ENCODE measurements at regions not wholly inside any gene's neighbourhood (a gene's known extent, or its start where the extent isn't known, plus 50 kb on each side); places are given as distances from the start of the nearest gene placed in this dataset.

DNA sequence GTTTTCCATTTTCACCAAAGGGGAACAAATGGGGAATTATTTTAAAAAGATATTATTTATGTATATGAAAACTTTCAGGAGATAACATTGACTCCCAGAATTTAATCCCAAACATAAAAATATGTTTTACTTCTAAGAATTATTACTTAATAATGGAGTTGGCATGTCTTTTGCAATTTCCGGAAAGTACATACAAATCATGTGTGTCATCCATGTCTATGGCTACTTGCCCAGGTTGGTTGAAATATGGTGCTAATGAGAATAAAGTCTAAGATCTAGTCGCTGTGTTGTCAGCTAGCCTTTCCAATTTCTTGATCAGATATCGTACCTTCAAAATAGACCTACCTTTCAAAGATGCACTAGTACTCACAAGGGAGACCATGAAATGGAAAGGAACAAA lies 1003.2 kb upstream of the PCDH20 start:
- Histone ChIP-seq H2AFZ (ENCODE audit: low read depth, low read length) (no peak overlapping the region), H3K79me2 (ENCODE audit: low read length) (no peaks in the 10 kb centered on the region), H3K9me3 (ENCODE audit: insufficient read depth, low read length) (no peaks in the 10 kb centered on the region), H3K27ac (ENCODE audit: low read length) (no peak overlapping the region), H3K4me1 (ENCODE audit: low read length) (no peaks in the 10 kb centered on the region), H3K4me2 (ENCODE audit: low read length) (no peak overlapping the region), H3K4me3 (ENCODE audit: low read length) (no peak overlapping the region), H4K20me1 (ENCODE audit: insufficient read depth, low read length) (no peaks in the 10 kb centered on the region), H3K36me3 (replicated peaks; ENCODE audit: low read depth, low read length) (no peaks in the 10 kb centered on the region), H3K9ac (ENCODE audit: low read length) (no peak overlapping the region), H3K27me3 (ENCODE audit: low read depth, low read length) (no peaks in the 10 kb centered on the region)
- TF ChIP-seq, protein P1, sequence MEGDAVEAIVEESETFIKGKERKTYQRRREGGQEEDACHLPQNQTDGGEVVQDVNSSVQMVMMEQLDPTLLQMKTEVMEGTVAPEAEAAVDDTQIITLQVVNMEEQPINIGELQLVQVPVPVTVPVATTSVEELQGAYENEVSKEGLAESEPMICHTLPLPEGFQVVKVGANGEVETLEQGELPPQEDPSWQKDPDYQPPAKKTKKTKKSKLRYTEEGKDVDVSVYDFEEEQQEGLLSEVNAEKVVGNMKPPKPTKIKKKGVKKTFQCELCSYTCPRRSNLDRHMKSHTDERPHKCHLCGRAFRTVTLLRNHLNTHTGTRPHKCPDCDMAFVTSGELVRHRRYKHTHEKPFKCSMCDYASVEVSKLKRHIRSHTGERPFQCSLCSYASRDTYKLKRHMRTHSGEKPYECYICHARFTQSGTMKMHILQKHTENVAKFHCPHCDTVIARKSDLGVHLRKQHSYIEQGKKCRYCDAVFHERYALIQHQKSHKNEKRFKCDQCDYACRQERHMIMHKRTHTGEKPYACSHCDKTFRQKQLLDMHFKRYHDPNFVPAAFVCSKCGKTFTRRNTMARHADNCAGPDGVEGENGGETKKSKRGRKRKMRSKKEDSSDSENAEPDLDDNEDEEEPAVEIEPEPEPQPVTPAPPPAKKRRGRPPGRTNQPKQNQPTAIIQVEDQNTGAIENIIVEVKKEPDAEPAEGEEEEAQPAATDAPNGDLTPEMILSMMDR (IDR thresholded peaks at IDR 0.05; ENCODE audit: low read depth, low read length): no peak
- TF ChIP-seq EZH2phosphoT487 (IDR thresholded peaks at IDR 0.05; ENCODE audit: low read depth): no peak

DNA sequence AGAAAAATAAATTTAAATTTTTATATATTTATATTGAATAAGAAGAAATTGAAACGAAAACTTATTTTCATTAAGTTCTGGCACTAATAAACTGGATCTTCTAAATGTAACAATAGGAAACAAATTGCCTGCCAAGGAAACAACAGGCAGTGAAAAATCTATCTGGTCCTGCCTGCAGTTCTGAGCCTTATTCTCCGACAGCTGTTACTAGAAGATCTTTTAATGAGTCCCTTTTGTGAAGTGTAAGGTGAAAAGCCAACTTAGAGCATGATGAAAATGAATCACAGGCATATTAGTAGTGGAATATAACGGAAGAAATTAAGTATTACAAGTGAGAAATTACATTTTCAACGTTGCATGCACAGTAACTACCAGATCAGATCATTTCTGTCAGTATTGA lies 1002.7 kb upstream of the PCDH20 start:
- TF ChIP-seq, protein P1 (IDR thresholded peaks at IDR 0.05; ENCODE audit: low read depth, low read length): no peak
- no peak for TF ChIP-seq EZH2phosphoT487 (IDR thresholded peaks at IDR 0.05; ENCODE audit: low read depth)
- no peak overlapping the region for H3K4me2 ChIP-seq (ENCODE audit: low read length)
- no peak overlapping the region for H3K27ac ChIP-seq (ENCODE audit: low read length)
- H3K36me3 ChIP-seq (replicated peaks; ENCODE audit: low read depth, low read length): no peaks in the 10 kb centered on the region
- H2AFZ ChIP-seq (ENCODE audit: low read depth, low read length): no peak overlapping the region
- H3K4me1 ChIP-seq (ENCODE audit: low read length): no peaks in the 10 kb centered on the region
- H3K27me3 ChIP-seq (ENCODE audit: low read depth, low read length): no peaks in the 10 kb centered on the region
- H3K9me3 ChIP-seq (ENCODE audit: insufficient read depth, low read length): no peaks in the 10 kb centered on the region
- H3K4me3 ChIP-seq (ENCODE audit: low read length): no peak overlapping the region
- no peaks in the 10 kb centered on the region for H3K79me2 ChIP-seq (ENCODE audit: low read length)
- H4K20me1 ChIP-seq (ENCODE audit: insufficient read depth, low read length): no peaks in the 10 kb centered on the region
- H3K9ac ChIP-seq (ENCODE audit: low read length): no peak overlapping the region

DNA sequence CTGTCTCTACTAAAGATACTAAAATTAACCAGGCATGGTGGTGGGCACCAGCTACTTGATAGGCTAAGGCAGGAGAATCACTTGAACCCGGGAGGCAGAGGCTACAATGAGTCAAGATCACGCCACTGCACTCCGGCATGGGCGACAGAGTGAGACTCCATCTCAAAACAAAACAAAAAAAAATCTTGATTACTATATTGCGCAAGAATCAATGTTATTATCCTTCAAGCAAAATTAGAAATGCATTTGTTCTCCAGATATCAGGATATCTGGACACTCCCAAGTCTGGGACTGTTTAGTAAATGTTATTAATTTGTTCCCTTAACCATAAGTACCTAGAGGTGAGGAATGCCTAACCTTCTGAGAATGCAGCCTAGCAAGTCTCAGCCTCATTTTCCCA lies 992.2 kb upstream of the PCDH20 start:
- H3K27me3 ChIP-seq (ENCODE audit: low read depth, low read length): no peaks in the 10 kb centered on the region
- no peaks in the 10 kb centered on the region for H3K4me1 ChIP-seq (ENCODE audit: low read length)
- no peaks in the 10 kb centered on the region for H3K36me3 ChIP-seq (replicated peaks; ENCODE audit: low read depth, low read length)
- no peak overlapping the region for H3K9ac ChIP-seq (ENCODE audit: low read length)
- no peaks in the 10 kb centered on the region for H4K20me1 ChIP-seq (ENCODE audit: insufficient read depth, low read length)
- H3K4me2 ChIP-seq (ENCODE audit: low read length): no peak overlapping the region
- H3K4me3 ChIP-seq (ENCODE audit: low read length): no peak overlapping the region
- TF ChIP-seq, protein P1 (IDR thresholded peaks at IDR 0.05; ENCODE audit: low read depth, low read length): no peak
- H3K79me2 ChIP-seq (ENCODE audit: low read length): no peaks in the 10 kb centered on the region
- H3K27ac ChIP-seq (ENCODE audit: low read length): no peak overlapping the region
- H3K9me3 ChIP-seq (ENCODE audit: insufficient read depth, low read length): no peaks in the 10 kb centered on the region
- H2AFZ ChIP-seq (ENCODE audit: low read depth, low read length): no peak overlapping the region

DNA sequence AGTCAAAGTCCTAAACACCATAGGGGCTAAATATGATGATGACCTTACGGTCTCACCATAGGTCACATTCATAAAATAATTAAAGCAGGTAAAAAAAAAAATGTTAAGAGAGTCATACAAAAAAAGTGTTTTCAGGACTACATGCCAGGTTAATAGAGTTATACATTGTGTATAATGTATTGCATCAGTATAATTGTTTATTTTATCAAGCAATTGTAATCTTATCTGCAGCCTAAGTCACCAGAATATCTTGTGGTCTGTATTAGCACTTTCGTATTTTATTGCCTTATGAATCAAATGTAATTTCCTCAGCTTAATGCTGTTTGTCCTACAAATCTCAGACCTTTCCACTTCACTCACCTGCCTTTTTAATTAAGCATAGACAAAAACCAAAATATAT lies 972.9 kb upstream of the PCDH20 start:
- no peaks in the 10 kb centered on the region for H4K20me1 ChIP-seq (ENCODE audit: insufficient read depth, low read length)
- H3K4me3 ChIP-seq (ENCODE audit: low read length): no peak overlapping the region
- H3K9ac ChIP-seq (ENCODE audit: low read length): no peak overlapping the region
- H2AFZ ChIP-seq (ENCODE audit: low read depth, low read length): no peak overlapping the region
- no peaks in the 10 kb centered on the region for H3K36me3 ChIP-seq (replicated peaks; ENCODE audit: low read depth, low read length)
- H3K27me3 ChIP-seq (ENCODE audit: low read depth, low read length): no peaks in the 10 kb centered on the region
- H3K4me1 ChIP-seq (ENCODE audit: low read length): no peaks in the 10 kb centered on the region
- no peak for TF ChIP-seq EZH2phosphoT487 (IDR thresholded peaks at IDR 0.05; ENCODE audit: low read depth)
- TF ChIP-seq, protein P1 (IDR thresholded peaks at IDR 0.05; ENCODE audit: low read depth, low read length): no peak
- H3K79me2 ChIP-seq (ENCODE audit: low read length): no peaks in the 10 kb centered on the region
- H3K4me2 ChIP-seq (ENCODE audit: low read length): no peak overlapping the region
- no peaks in the 10 kb centered on the region for H3K9me3 ChIP-seq (ENCODE audit: insufficient read depth, low read length)
- H3K27ac ChIP-seq (ENCODE audit: low read length): no peak overlapping the region
